Right cardiac atrium (tissue), 5 donors: ENCODE measurements at regions not wholly inside any gene's neighbourhood (a gene's known extent, or its start where the extent isn't known, plus 50 kb on each side); places are given as distances from the start of the nearest gene placed in this dataset.
A peak's percentile ranks its signal among the peaks of the same experiment; 100 is the strongest.

Experiments used
- ATAC-seq, 2 donors: fragments of 200-7000 bp; cut with Tn5 transposase; one replicate each; pipeline versions ENCODE4 v1.8.0 to v1.9.1; 2020; ENCODE audit warnings: moderate library complexity in 2 of 2, mild to moderate bottlenecking in 1 of 2
- DNase-seq, 3 donors: peaks; one replicate each; pipeline ENCODE4 v3.0.0-alpha.2; 2020
- H3K27ac ChIP-seq: one replicate; pipeline ENCODE4 v1.5.1; 2013; ENCODE audit warnings: mild to moderate bottlenecking, low read length, control low read depth, moderate library complexity
- H3K27me3 ChIP-seq: one replicate; pipeline ENCODE4 v1.6.1; 2013; ENCODE audit not compliant: control insufficient read depth, insufficient read depth
- H3K4me1 ChIP-seq: one replicate; pipeline ENCODE4 v1.6.1; 2013; ENCODE audit warnings: low read length; ENCODE audit not compliant: control insufficient read depth, insufficient read depth
- H3K4me3 ChIP-seq: one replicate; pipeline ENCODE4 v1.5.1; 2013; ENCODE audit warnings: low read length, control low read depth
- H3K9me3 ChIP-seq: one replicate; pipeline ENCODE4 v1.6.1; 2013; ENCODE audit warnings: low read length; ENCODE audit not compliant: control insufficient read depth
- WGBS: extraction: QIAGEN DNeasy Blood & Tissue Kit; methylation state at CpG from one replicate; pipeline ENCODE4 v1.1.7; 2013; 5-methylcytosine and 5-hydroxymethylcytosine counted together
- intact Hi-C, 4 donors: fragments of 100-400 bp; cut with DNase I; formaldehyde crosslinking; loops; one replicate each; pipeline versions ENCODE4 v1.11.0 to v1.14.0; 2022 to 2023
- donor health status: healthy with polysubstance abuse.
- donor health status: DM: no; HTN: yes; CAD: no.
- donor health status: DM: no; HTN: no; CAD: no.
- donor health status: DM: no; HTN: yes; CAD: no; lungs with severe emphysema.
- donor health status: DM: yes; HTN: yes; CAD: no.

GRCh38 chr2:129006135-129006886 is 687.6 kb upstream of the HS6ST1 start:
- intact Hi-C loops: no loop called here
- ATAC-seq (no peak), DNase-seq (no peak)
- Histone ChIP-seq H3K27ac (no peak overlapping the region), H3K27me3 (no peaks in the 10 kb centered on the region), H3K4me3 (no peak overlapping the region), H3K9me3 (no peaks in the 10 kb centered on the region), H3K4me1 (no peaks in the 10 kb centered on the region)
- WGBS: 73% methylated on average over 19 of the region's 19 CpGs

- H3K27me3 ChIP-seq: no peaks in the 10 kb centered on the region
- no peak overlapping the region for H3K4me3 ChIP-seq
- no peak for ATAC-seq
- no peaks in the 10 kb centered on the region for H3K9me3 ChIP-seq
- no peak overlapping the region for H3K27ac ChIP-seq
- DNase-seq: no peak
- WGBS: 92% methylated on average over 6 of the region's 6 CpGs
- intact Hi-C loops: no loop called here
- H3K4me1 ChIP-seq: no peaks in the 10 kb centered on the region
These were observed 688.2 kb upstream of the HS6ST1 start for GRCh38 chr2:129006901-129007300.

GRCh38 chr2:129008055-129008880 is 689.6 kb upstream of the HS6ST1 start:
- intact Hi-C loops: no loop called here

GRCh38 chr2:129008881-129009554 is 690.4 kb upstream of the HS6ST1 start:
- ATAC-seq (no peak), DNase-seq (no peak)
- Histone ChIP-seq H3K4me1 (no peaks in the 10 kb centered on the region), H3K9me3 (no peaks in the 10 kb centered on the region), H3K27me3 (no peaks in the 10 kb centered on the region), H3K27ac (no peak overlapping the region), H3K4me3 (no peak overlapping the region)
- WGBS: 90% methylated on average over 12 of the region's 12 CpGs
- intact Hi-C loops: no loop called here

More at GRCh38 chr2:129008055-129008880, 689.6 kb upstream of the HS6ST1 start:
- no peak for DNase-seq
- no peak overlapping the region for H3K4me3 ChIP-seq
- H3K9me3 ChIP-seq: no peaks in the 10 kb centered on the region
- no peak for ATAC-seq
- no peaks in the 10 kb centered on the region for H3K27me3 ChIP-seq
- no peaks in the 10 kb centered on the region for H3K4me1 ChIP-seq
- WGBS: 87% methylated on average over 5 of the region's 5 CpGs
- no peak overlapping the region for H3K27ac ChIP-seq

- ATAC-seq: no peak
- no peaks in the 10 kb centered on the region for H3K4me1 ChIP-seq
- DNase-seq: no peak
- H3K4me3 ChIP-seq: no peak overlapping the region
- intact Hi-C loops: no loop called here
- H3K27me3 ChIP-seq: no peaks in the 10 kb centered on the region
- WGBS: 92% methylated on average over 11 of the region's 11 CpGs
- H3K27ac ChIP-seq: no peak overlapping the region
- no peaks in the 10 kb centered on the region for H3K9me3 ChIP-seq
These were observed 691.0 kb upstream of the HS6ST1 start for GRCh38 chr2:129009555-129010146.

GRCh38 chr2:129010262-129010661 is 691.6 kb upstream of the HS6ST1 start:
- Histone ChIP-seq H3K9me3 (no peaks in the 10 kb centered on the region), H3K27me3 (no peaks in the 10 kb centered on the region), H3K4me3 (no peak overlapping the region), H3K27ac (no peak overlapping the region), H3K4me1 (no peaks in the 10 kb centered on the region)
- no peak for ATAC-seq
- no peak for DNase-seq
- WGBS: 71% methylated on average over 5 of the region's 5 CpGs
- intact Hi-C loops: no loop called here

GRCh38 chr2:129011466-129012061 is 692.9 kb upstream of the HS6ST1 start:
- Histone ChIP-seq H3K27me3 (no peaks in the 10 kb centered on the region), H3K4me1 (no peaks in the 10 kb centered on the region), H3K27ac (no peak overlapping the region), H3K4me3 (no peak overlapping the region), H3K9me3 (no peaks in the 10 kb centered on the region)
- ATAC-seq: peak in 1 of 2 donors; percentile 16
- intact Hi-C loops: no loop called here
- DNase-seq: no peak
- 74% methylated on average over 9 of the region's 9 CpGs for WGBS

DNA sequence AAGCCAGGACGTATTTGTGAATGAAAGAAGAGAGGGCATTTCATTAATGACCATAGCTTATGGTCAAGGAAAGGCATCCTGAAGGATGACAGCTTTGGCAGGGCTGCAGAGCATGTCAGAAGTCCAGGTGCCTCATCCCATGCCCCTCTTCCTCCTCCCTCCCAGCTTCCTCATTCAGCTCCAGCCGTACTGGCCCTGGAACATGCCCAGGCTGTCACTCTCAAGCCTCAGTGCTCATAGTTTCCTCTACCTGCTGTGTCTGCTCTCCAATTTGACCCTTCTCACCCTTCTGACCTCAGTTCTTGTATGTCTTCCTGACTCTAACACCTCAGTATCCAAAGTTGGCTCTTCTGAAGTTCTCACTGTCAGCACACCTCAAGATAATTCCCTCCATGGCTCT is 695.8 kb upstream of the HS6ST1 start:
- no peaks in the 10 kb centered on the region for H3K4me1 ChIP-seq
- no peak for ATAC-seq
- H3K27me3 ChIP-seq: no peaks in the 10 kb centered on the region
- DNase-seq: no peak
- intact Hi-C loops: no loop called here
- no peaks in the 10 kb centered on the region for H3K9me3 ChIP-seq
- 59% methylated on average over 2 of the region's 2 CpGs for WGBS
- H3K4me3 ChIP-seq: no peak overlapping the region
- no peak overlapping the region for H3K27ac ChIP-seq

DNA sequence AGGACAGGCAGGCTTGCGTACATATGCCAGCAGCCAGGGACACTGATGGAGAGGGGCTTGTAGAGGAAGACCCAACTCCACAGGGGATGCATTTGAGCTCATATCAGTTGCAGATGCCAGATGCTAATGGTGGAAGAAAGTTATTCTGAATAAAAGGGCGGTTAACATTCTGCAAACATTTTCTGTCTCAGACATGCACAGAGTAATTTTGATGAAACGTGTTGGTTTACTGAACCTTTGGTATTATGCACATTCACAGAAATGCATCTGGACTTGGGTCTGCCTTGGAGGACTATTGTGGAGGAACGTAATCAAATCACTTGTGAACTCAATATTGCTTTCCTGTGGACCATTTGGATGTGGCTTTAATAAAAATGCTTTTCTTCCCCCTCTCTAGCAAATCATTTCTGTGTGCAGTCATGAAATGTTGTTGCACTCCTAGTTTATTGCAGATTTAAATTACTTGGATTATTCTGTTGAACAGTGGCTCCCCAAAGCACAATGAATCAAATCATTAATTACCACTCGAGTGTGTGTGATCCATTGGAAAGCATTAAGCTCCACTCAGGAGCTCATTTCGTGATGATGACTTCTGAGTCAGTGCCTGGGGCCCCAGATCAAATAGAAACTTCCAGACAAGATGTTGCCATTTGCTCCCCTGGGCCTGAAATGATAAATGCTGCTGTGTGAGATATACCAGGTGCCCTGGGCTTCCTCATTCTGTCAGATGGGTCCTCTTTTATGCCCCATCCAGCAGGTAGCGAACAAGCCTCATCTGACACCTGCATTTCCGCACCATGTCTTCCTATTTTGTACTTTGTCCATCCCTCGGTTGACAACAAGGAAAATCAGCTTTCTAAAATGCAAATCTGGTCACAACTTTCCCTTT is 697.0 kb upstream of the HS6ST1 start:
- 85% methylated on average over 9 of the region's 9 CpGs for WGBS
- ATAC-seq (no peak), DNase-seq (no peak)
- intact Hi-C loops: no loop called here
- Histone ChIP-seq H3K27me3 (no peaks in the 10 kb centered on the region), H3K4me1 (no peaks in the 10 kb centered on the region), H3K4me3 (no peak overlapping the region), H3K27ac (no peak overlapping the region), H3K9me3 (no peaks in the 10 kb centered on the region)

GRCh38 chr2:129016972-129017371 is 698.3 kb upstream of the HS6ST1 start:
- 86% methylated on average over 4 of the region's 4 CpGs for WGBS

More at GRCh38 chr2:129016972-129017371, 698.3 kb upstream of the HS6ST1 start:
- ATAC-seq (no peak), DNase-seq (no peak)
- Histone ChIP-seq H3K27ac (no peak overlapping the region), H3K9me3 (no peaks in the 10 kb centered on the region), H3K4me3 (no peak overlapping the region), H3K4me1 (no peaks in the 10 kb centered on the region), H3K27me3 (no peaks in the 10 kb centered on the region)
- intact Hi-C loops: no loop called here
